ENCODE measurements at regions not wholly inside any gene's neighbourhood (a gene's known extent, or its start where the extent isn't known, plus 50 kb on each side); places are given as distances from the start of the nearest gene placed in this dataset.

- no peak for TF ChIP-seq CTCF (IDR thresholded peaks at IDR 0.05)
- no peak for TF ChIP-seq POLR2A (IDR thresholded peaks at IDR 0.05)
Measured at GRCh38 chr13:65330691-65331090, 1899.4 kb downstream of the PCDH9 start.

Measured in suprapubic skin (tissue), 3 donors.